ENCODE measurements at regions not wholly inside any gene's neighbourhood (a gene's known extent, or its start where the extent isn't known, plus 50 kb on each side); places are given as distances from the start of the nearest gene placed in this dataset.
"Not testable (repeated sequence)": the region's sequence is repeated elsewhere in the genome, so short reads cannot be mapped to it uniquely, and the experiment has no call there.

GRCh38 chr13:60268203-60268555 lies 104.5 kb upstream of the DIAPH3 start:
- H3K27ac ChIP-seq = no peak overlapping the region
- TF ChIP-seq ZFX (IDR thresholded peaks at IDR 0.05) (no peak), CTCF (conservative IDR thresholded peaks at IDR 0.05) (no peak)

- no peak overlapping the region for H3K27ac ChIP-seq
- TF ChIP-seq CTCF (conservative IDR thresholded peaks at IDR 0.05) = no peak
- no peak for TF ChIP-seq ZFX (IDR thresholded peaks at IDR 0.05)
Observed at GRCh38 chr13:60273971-60274527, 110.3 kb upstream of the DIAPH3 start.

- H3K27ac ChIP-seq = no peak overlapping the region
- TF ChIP-seq CTCF (conservative IDR thresholded peaks at IDR 0.05) = no peak
- no peak for TF ChIP-seq ZFX (IDR thresholded peaks at IDR 0.05)
Observed at GRCh38 chr13:60274655-60275054, 110.9 kb upstream of the DIAPH3 start.

GRCh38 chr13:60275208-60275607 lies 111.5 kb upstream of the DIAPH3 start:
- no peak for TF ChIP-seq ZFX (IDR thresholded peaks at IDR 0.05)
- TF ChIP-seq CTCF (conservative IDR thresholded peaks at IDR 0.05) = no peak
- no peak overlapping the region for H3K27ac ChIP-seq

GRCh38 chr13:60280524-60280923 lies 116.5 kb upstream of the TDRD3 start:
- not testable (repeated sequence) for H3K27ac ChIP-seq

GRCh38 chr13:60282186-60282585 lies 114.8 kb upstream of the TDRD3 start:
- TF ChIP-seq ZFX (IDR thresholded peaks at IDR 0.05) = no peak
- TF ChIP-seq CTCF (conservative IDR thresholded peaks at IDR 0.05) = no peak
- no peak overlapping the region for H3K27ac ChIP-seq

GRCh38 chr13:60282708-60283107 lies 114.3 kb upstream of the TDRD3 start:
- H3K27ac ChIP-seq = no peak overlapping the region
- no peak for TF ChIP-seq ZFX (IDR thresholded peaks at IDR 0.05)

- TF ChIP-seq ZFX (IDR thresholded peaks at IDR 0.05) = no peak
- no peak for TF ChIP-seq CTCF (conservative IDR thresholded peaks at IDR 0.05)
- no peak overlapping the region for H3K27ac ChIP-seq
Observed at GRCh38 chr13:60286707-60287106, 110.3 kb upstream of the TDRD3 start.

- H3K27ac ChIP-seq = no peak overlapping the region
- no peak for TF ChIP-seq CTCF (conservative IDR thresholded peaks at IDR 0.05)
- TF ChIP-seq ZFX (IDR thresholded peaks at IDR 0.05) = no peak
Observed at GRCh38 chr13:60288569-60288968, 108.5 kb upstream of the TDRD3 start.
